SK-N-SH (cell line): ENCODE measurements at regions not wholly inside any gene's neighbourhood (a gene's known extent, or its start where the extent isn't known, plus 50 kb on each side); places are given as distances from the start of the nearest gene placed in this dataset.

Source experiments
- CTCF ChIA-PET: fragments of 300-600, 350-600 bp; formaldehyde crosslinking; extraction: SDS; loops from one replicate; lab custom pipeline; 2021; lab: Yijun Ruan, JAX
- POLR2A ChIA-PET: fragments of 350-600 bp; sonication (Branson Sonifier 250); formaldehyde crosslinking; extraction: SDS; loops from one replicate; lab custom pipeline; 2020; ENCODE audit warnings: antibody characterized with exemption, inconsistent platforms; lab: Yijun Ruan, JAX
- DNase-seq: peaks from one replicate; pipeline ENCODE4 v3.0.0; 2012
- H2AFZ ChIP-seq: fragments of 200-600 bp; sonication (generic); 2 replicates; pipeline ENCODE4 v1.8.1; 2016; ENCODE audit warnings: antibody characterized with exemption, mild to moderate bottlenecking, low read depth
- H3F3A ChIP-seq: fragments of 200-600 bp; sonication (generic); replicated peaks from 2 replicates; pipeline ENCODE3; 2016; ENCODE audit warnings: antibody characterized with exemption, mild to moderate bottlenecking; ENCODE audit not compliant: insufficient read depth
- H3K27ac ChIP-seq, 2 experiments: fragments of 200-500 bp in 1 of 2; fragments of 200-600 bp in 1 of 2; sonication (Bioruptor generic) in 1 of 2; sonication (generic), shearing (Covaris generic) in 1 of 2; 2 replicates each; pipeline versions ENCODE4 v1.5.1 to v1.6.1; 2014 to 2016; ENCODE audit warnings: low read depth in 2 of 2, inconsistent platforms in 1 of 2, low read length in 1 of 2, mild to moderate bottlenecking in 1 of 2, mixed read lengths in 1 of 2
- H3K27me3 ChIP-seq: fragments of 200-600 bp; sonication (generic), shearing (Covaris generic); 2 replicates; pipeline ENCODE4 v1.6.1; 2016; ENCODE audit warnings: mixed run types; ENCODE audit not compliant: insufficient read depth
- H3K36me3 ChIP-seq, 2 experiments: fragments of 200-500 bp in 1 of 2; fragments of 200-600 bp in 1 of 2; sonication (Bioruptor generic) in 1 of 2; sonication (generic) in 1 of 2; replicated peaks in 1 of 2; 2 replicates each; pipeline versions ENCODE3 to v1.5.1; 2014 to 2016; ENCODE audit warnings: low read length in 1 of 2, mild to moderate bottlenecking in 1 of 2; ENCODE audit not compliant: insufficient read depth in 2 of 2, control insufficient read depth in 1 of 2
- H3K4me1 ChIP-seq, 2 experiments: fragments of 200-500 bp in 1 of 2; fragments of 200-600 bp in 1 of 2; sonication (Bioruptor generic) in 1 of 2; sonication (generic), shearing (Covaris generic) in 1 of 2; 2 replicates each; pipeline versions ENCODE4 v1.5.1 to v1.6.1; 2014 to 2016; ENCODE audit warnings: low read depth in 1 of 2, low read length in 1 of 2, mixed run types in 1 of 2; ENCODE audit not compliant: insufficient read depth in 2 of 2, control insufficient read depth in 1 of 2
- H3K4me2 ChIP-seq: fragments of 200-600 bp; sonication (generic), shearing (Covaris generic); 2 replicates; pipeline ENCODE4 v1.6.1; 2017; ENCODE audit warnings: mixed run types
- H3K4me3 ChIP-seq, 2 experiments: fragments of 200-500 bp in 1 of 2; fragments of 200-600 bp in 1 of 2; sonication (Bioruptor generic) in 1 of 2; sonication (generic), shearing (Covaris generic) in 1 of 2; 2 replicates each; pipeline versions ENCODE4 v1.5.1 to v1.8.1; 2014 to 2016; ENCODE audit warnings: low read depth in 2 of 2, inconsistent platforms in 1 of 2, low read length in 1 of 2, mild to moderate bottlenecking in 1 of 2, mixed read lengths in 1 of 2, moderate library complexity in 1 of 2
- H3K79me2 ChIP-seq: fragments of 200-600 bp; sonication (generic); 2 replicates; pipeline ENCODE4 v1.8.1; 2017; ENCODE audit warnings: mild to moderate bottlenecking; ENCODE audit not compliant: insufficient read depth
- H3K9ac ChIP-seq: fragments of 200-600 bp; sonication (generic); 2 replicates; pipeline ENCODE4 v1.6.1; 2017; ENCODE audit warnings: mixed run types
- H3K9me2 ChIP-seq: fragments of 200-600 bp; sonication (generic); 2 replicates; pipeline ENCODE4 v1.6.1; 2017; ENCODE audit warnings: mixed run types
- H3K9me3 ChIP-seq: fragments of 200-600 bp; sonication (generic); 2 replicates; pipeline ENCODE4 v1.6.1; 2017; ENCODE audit warnings: mixed run types, mild to moderate bottlenecking, moderate library complexity
- H4K20me1 ChIP-seq: fragments of 200-600 bp; sonication (generic); 2 replicates; pipeline ENCODE4 v1.6.1; 2017; ENCODE audit warnings: mild to moderate bottlenecking, mixed run types; ENCODE audit not compliant: insufficient read depth
- GABPA ChIP-seq: IDR thresholded peaks from 2 replicates; pipeline ENCODE4 v1.4.0; 2012; ENCODE audit warnings: low read depth, mild to moderate bottlenecking
- GATA2 ChIP-seq: sonication (generic); formaldehyde crosslinking; IDR thresholded peaks from 2 replicates; pipeline ENCODE4 v1.5.0; 2020; ENCODE audit warnings: mild to moderate bottlenecking, missing genetic modification reagents
- MEF2A ChIP-seq: IDR thresholded peaks from 2 replicates; pipeline ENCODE4 v1.4.0; 2012; ENCODE audit warnings: low read depth, borderline replicate concordance
- NFIC ChIP-seq: IDR thresholded peaks from 2 replicates; pipeline ENCODE4 v1.4.0; 2012; ENCODE audit warnings: borderline replicate concordance
- NRF1 ChIP-seq: IDR thresholded peaks from 2 replicates; pipeline ENCODE4 v1.6.1; 2012; ENCODE audit warnings: low read depth, mild to moderate bottlenecking, low read length
- RCOR1 ChIP-seq: fragments of 150-350 bp; IDR thresholded peaks from 2 replicates; pipeline ENCODE4 v1.6.1; 2017; ENCODE audit warnings: antibody characterized with exemption, low read length
- RFX5 ChIP-seq: IDR thresholded peaks from 2 replicates; pipeline ENCODE4 v1.6.1; 2012; ENCODE audit warnings: mild to moderate bottlenecking, improper control_type of control experiment, low read length
- RXRA ChIP-seq: IDR thresholded peaks from 2 replicates; pipeline ENCODE4 v1.4.0; 2012; ENCODE audit warnings: low read depth, mild to moderate bottlenecking, borderline replicate concordance
- SIN3A ChIP-seq: IDR thresholded peaks from 2 replicates; pipeline ENCODE4 v1.6.1; 2012; ENCODE audit warnings: low read depth, mild to moderate bottlenecking, low read length, moderate library complexity, borderline replicate concordance
- TAF1 ChIP-seq: IDR thresholded peaks from 2 replicates; pipeline ENCODE4 v1.6.1; 2012; ENCODE audit warnings: low read depth, mild to moderate bottlenecking, low read length, moderate library complexity, borderline replicate concordance
- TEAD4 ChIP-seq: IDR thresholded peaks from 2 replicates; pipeline ENCODE4 v1.4.0; 2012; ENCODE audit warnings: mild to moderate bottlenecking, borderline replicate concordance; ENCODE audit not compliant: insufficient read depth
- WGBS: methylation state at CpG from one replicate; pipeline ENCODE4 v1.1.6; 2017; ENCODE audit warnings: low lambda C conversion rate; 5-methylcytosine and 5-hydroxymethylcytosine counted together
- TF ChIP-seq, protein P1 (sequence below): fragments of 150-350 bp; IDR thresholded peaks from 2 replicates; pipeline ENCODE4 v1.6.1; 2016; ENCODE audit warnings: mild to moderate bottlenecking, low read depth, low read length
- TF ChIP-seq, protein P2 (sequence below): IDR thresholded peaks from 2 replicates; pipeline ENCODE4 v1.4.0; 2012; ENCODE audit warnings: low read depth, borderline replicate concordance

DNA sequence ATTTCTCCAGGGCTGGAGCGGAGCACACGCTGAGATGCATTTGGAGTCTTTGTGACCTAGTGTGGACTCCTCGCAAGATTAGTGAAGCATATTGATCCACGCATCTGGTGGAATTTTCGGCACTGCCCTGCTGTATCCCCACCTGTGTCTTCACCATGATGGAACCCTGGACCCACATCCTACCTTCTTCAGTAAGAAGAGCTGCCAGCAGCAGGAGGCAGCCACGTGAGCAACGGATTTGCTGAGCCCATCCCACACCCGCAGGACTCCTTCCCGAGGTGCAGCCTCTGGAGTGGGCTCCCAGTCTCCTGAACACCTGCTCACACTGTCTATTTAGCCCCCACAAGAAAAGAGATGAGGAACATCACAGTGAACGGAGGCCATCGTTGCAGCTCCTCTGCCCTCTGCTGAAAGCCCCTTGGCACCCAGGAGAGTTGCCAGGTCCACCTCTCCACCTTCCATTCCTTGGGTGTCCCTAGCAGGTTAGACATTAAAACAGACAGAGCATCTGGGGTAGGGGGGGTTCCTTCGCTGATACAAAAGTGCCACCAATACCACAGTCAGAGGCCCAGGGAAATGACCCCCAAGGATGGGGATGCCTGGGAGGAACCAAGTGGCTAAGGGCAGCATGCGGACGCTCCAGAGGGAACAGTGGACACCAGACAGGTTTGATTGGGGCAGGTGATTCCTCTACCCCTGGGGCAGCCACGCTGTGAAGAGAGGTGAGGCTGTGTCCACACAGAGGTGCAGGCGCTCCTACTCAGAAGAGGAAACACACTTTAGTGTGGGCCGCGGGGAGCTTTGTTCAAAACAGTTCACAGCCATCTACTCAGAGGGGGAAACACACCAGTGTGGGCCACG, 302.8 kb upstream of the SALL3 start:
- ChIA-PET POLR2A (no interaction called here), CTCF (no interaction called here)
- Histone ChIP-seq H3K27ac (no peak overlapping the region), H3K36me3 (no peaks in the 10 kb centered on the region), H3K9me3 (no peaks in the 10 kb centered on the region), H3K79me2 (no peaks in the 10 kb centered on the region), H3F3A (no peaks in the 10 kb centered on the region), H3K4me2 (no peak overlapping the region), H3K4me1 (peaks cover 0 to 3% of the 10 kb centered on the region in 2 experiments; a peak in 1 of 4 replicates), H3K27me3 (peaks cover 39% of the 10 kb centered on the region; the same call in 1 of the 2 replicates), H2AFZ (no peak overlapping the region), H3K9me2 (no peaks in the 10 kb centered on the region), H4K20me1 (no peaks in the 10 kb centered on the region), H3K4me3 (no peak overlapping the region), H3K9ac (no peak overlapping the region)
- TF ChIP-seq GATA2 (CRISPR knock-in tag) (no peak), TEAD4 (no peak), NRF1 (no peak), SIN3A (no peak), MEF2A (no peak), NFIC (no peak), RCOR1 (no peak), RXRA (no peak), TAF1 (no peak), RFX5 (no peak), GABPA (no peak)
- TF ChIP-seq, protein P1, sequence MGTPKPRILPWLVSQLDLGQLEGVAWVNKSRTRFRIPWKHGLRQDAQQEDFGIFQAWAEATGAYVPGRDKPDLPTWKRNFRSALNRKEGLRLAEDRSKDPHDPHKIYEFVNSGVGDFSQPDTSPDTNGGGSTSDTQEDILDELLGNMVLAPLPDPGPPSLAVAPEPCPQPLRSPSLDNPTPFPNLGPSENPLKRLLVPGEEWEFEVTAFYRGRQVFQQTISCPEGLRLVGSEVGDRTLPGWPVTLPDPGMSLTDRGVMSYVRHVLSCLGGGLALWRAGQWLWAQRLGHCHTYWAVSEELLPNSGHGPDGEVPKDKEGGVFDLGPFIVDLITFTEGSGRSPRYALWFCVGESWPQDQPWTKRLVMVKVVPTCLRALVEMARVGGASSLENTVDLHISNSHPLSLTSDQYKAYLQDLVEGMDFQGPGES = no peak
- 23% methylated on average over 17 of the region's 19 CpGs for WGBS
- DNase-seq = no peak

DNA sequence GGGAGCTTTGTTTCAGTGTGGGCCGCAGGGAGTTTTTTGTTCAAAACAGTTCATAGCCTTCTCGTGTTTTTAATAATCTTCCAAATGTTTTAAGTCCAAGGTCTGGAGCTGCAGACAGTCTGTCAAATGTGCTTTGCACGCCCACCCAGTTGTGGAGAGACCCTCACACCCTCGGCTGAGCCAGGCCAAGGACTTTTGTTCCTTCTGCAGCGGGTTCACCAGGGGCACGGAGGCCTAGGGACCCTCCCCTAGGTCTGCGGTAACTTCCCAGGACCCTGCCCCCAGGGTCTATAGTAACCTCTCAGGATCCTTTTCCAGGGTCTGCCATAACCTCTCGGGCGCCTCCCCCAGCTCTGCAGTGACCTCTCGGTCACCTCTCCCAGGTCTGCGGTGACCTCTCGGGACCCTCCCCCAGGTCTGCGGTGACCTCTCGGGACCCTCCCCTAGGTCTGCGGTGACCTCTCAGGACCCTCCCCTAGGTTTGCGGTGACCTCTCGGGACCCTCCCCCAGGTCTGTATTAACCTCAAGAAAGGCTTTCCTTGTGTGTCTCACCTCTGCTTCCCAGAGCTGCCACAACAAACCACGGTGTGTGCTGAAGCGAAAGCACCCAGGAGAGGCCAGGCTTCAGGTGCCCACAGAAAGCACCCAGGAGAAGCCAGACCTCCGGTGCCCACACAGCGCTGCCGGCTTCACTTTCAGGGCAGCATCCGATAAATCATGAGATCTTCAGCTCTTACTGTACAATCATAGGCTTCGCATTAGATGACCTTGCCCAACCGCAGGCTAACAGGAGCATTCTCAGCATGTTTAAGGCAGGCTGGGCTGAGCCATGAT, 301.9 kb upstream of the SALL3 start:
- no peak overlapping the region for H3K9ac ChIP-seq
- H3K4me3 ChIP-seq = no peak overlapping the region
- no peak for DNase-seq
- ChIA-PET CTCF (no interaction called here), POLR2A (no interaction called here)
- no peak overlapping the region for H3K4me2 ChIP-seq
- H3K9me2 ChIP-seq = no peaks in the 10 kb centered on the region
- H3F3A ChIP-seq = no peaks in the 10 kb centered on the region
- WGBS = 26% methylated on average over 24 of the region's 25 CpGs
- H2AFZ ChIP-seq = no peak overlapping the region
- no peaks in the 10 kb centered on the region for H3K36me3 ChIP-seq
- TF ChIP-seq, protein P2, sequence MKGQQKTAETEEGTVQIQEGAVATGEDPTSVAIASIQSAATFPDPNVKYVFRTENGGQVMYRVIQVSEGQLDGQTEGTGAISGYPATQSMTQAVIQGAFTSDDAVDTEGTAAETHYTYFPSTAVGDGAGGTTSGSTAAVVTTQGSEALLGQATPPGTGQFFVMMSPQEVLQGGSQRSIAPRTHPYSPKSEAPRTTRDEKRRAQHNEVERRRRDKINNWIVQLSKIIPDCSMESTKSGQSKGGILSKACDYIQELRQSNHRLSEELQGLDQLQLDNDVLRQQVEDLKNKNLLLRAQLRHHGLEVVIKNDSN = no peak
- TF ChIP-seq, all 33 proteins: peak for 0
- Histone ChIP-seq H3K9me3 (no peaks in the 10 kb centered on the region), H3K27ac (no peak overlapping the region), H3K27me3 (peaks cover 46% of the 10 kb centered on the region; the same call in 1 of the 2 replicates), H3K79me2 (no peaks in the 10 kb centered on the region), H3K4me1 (peaks cover 0 to 3% of the 10 kb centered on the region in 2 experiments; a peak in 1 of 4 replicates), H4K20me1 (no peaks in the 10 kb centered on the region)
